GM18511 (cell line): ENCODE measurements at regions not wholly inside any gene's neighbourhood (a gene's known extent, or its start where the extent isn't known, plus 50 kb on each side); places are given as distances from the start of the nearest gene placed in this dataset.
A peak's percentile ranks its signal among the peaks of the same experiment; 100 is the strongest.

Experiments
- ATAC-seq: cut with Tn5 transposase; IDR thresholded peaks from one replicate; pipeline ENCODE4 v1.9.1; 2021; ENCODE audit warnings: mild to moderate bottlenecking, moderate library complexity; ENCODE audit not compliant: unreplicated experiment

DNA sequence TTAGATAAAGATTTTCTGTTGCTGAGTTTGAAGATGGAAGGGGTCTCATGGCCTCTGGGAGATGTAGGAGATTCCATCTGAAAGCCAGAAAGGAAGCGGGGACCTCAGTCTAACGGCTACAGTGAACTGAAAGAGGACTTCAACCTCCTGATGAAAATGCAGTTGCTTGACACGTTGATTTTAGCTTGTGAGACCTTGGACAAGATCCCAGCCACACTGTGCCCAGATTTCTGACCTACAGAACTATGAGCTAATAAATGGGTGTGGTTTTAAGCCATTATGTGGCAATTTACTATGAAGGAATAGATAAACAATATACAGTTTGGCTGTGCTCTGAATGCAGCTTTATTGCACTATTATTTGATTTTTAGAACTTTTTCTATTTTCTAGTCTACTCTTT lies 342.3 kb upstream of the SEMA3D start:
- ATAC-seq: no peak

DNA sequence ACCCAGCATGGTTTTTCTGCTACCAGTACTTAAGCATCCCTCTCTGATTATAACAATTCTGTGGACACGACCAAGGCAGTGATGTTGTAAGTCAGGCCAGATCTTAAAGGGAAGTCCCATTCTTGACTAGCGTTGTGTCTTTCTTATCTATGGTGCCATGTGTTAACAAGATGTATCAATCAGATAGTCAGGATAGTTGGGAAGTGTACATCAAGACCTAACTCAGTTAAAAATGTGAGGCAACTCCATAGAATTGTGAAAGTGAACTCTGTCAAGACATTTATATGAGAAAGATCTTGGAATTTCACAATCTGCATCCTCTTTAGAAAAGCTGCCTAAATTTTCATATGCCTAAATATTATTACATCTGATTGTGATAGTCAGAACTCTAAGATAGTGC lies 341.7 kb upstream of the SEMA3D start:
- no peak for ATAC-seq

DNA sequence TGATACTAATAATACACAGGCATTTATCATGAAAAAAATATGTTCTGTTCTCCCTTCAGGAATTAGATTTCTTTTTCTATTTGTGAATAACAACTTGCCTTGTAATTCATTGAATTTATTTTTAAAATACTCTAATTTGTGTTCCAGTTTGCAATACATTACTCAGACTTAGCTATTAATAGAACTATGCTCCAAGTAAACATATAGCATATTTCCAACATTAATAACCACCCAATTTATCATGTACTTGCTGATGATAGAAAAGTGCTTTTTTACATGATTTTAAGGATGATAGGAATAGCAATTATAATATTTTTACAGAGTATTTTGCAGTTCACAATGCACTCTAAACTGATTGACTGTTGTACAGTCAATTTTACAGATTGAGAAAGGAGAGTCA lies 338.8 kb upstream of the SEMA3D start:
- ATAC-seq: no peak

GRCh38 chr7:85522070-85522469 lies 335.2 kb upstream of the SEMA3D start:
- ATAC-seq: no peak

DNA sequence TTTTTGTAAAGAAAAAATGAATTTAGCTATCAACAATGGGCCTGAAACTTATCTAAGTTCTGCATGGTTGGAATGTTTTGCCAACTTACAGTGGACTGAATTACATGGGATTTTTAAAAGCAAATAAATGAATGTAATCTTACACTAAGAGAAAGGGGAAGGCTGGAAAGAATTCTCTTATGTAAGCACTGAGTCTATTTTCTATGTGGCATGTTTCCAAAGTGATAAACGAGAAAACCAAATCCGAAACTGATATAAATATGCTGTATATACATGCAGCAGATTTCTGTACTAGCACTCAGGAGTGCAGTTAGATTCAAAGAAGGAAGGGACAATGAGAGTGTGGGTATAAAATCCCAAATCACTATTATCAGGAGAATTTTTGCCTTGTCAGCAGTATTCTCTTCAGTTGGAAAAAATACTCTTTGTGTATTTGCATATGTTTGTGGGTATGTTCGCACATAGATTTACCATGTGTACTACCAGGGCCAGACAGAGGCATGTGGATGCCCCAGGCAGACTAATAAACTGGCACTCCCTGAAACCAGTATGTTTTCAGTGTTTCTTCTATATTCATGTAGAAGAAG lies 334.3 kb upstream of the SEMA3D start:
- no peak for ATAC-seq

GRCh38 chr7:85520175-85520574 lies 333.3 kb upstream of the SEMA3D start:
- ATAC-seq: no peak

DNA sequence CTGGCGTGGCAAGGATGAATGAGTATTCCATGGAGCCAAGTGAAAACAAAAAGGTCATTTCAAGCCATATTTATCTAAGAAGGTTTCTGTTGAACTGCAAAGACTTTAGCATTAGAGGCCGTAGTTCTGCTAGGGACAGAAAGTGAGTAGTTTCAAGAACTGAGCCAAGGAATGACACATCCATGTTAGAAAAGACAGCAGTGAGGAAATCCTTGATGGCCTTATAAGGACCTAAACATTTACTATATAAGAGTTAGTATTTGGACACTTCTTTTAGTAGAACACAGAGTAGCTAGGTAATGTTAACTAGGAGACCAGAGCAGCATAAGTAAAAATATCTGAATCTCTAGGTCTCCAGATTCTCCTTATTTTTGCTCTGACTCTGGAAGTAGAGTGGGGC lies 329.8 kb upstream of the SEMA3D start:
- no peak for ATAC-seq

- ATAC-seq: no peak
These were observed 325.9 kb upstream of the SEMA3D start for GRCh38 chr7:85512790-85513189.

DNA sequence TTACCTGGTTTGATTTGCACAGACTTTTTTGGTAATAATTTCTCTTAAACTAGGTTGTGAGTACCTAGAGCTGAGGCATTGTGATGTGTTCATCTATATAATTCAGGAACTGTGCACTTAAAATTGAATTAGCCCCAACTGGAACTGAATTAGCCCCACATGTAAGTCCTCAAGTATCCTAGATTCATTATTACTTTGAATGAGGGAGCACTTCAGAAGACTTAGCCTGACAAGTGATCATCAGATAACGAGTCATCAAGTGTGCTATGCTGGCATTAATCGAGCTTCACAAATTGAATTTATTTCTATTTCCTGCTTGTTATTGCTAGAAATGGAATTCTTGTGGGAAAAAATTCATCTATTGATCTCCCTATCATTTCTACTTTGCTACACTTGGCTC lies 323.4 kb upstream of the SEMA3D start:
- ATAC-seq: no peak

- ATAC-seq: no peak
These were observed 322.6 kb upstream of the SEMA3D start for GRCh38 chr7:85509476-85509875.

DNA sequence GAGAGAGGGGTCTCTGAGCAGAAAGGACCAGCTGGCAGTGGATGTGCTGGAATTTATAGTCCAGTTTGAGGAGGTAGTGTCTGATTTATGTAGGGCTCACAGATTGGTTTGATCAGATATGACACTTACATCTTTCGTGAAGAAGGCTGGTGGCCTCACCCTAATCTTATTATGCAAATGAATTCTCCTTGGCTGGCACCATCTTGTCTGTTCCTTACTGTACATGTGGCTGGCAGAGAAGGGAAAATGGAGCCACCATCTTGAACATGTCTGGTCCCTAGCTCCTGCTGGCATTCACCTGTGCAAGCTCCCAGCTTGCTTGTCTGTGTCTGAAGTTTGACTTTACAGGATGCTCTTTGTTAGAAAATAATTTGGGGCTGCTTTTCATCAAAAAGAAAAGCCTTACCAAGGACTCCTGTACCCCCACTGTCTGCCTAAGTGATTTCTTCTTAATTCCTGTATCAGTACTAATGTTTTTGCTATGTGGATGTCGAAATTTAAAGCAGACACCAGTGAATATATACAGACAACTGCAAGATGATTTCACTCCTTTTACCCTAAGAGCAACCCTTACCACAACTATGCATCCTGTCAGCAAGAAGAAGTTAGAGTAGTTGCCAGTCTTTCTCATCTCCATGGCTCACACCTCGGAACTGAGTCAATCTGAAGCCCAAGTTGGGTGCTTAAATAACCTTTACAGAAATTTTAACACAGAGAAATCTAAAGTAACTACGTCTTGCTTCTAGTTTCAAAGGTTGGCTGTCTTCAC lies 322.0 kb upstream of the SEMA3D start:
- ATAC-seq: no peak

- no peak for ATAC-seq
These were observed 311.2 kb upstream of the SEMA3D start for GRCh38 chr7:85498031-85498430.

DNA sequence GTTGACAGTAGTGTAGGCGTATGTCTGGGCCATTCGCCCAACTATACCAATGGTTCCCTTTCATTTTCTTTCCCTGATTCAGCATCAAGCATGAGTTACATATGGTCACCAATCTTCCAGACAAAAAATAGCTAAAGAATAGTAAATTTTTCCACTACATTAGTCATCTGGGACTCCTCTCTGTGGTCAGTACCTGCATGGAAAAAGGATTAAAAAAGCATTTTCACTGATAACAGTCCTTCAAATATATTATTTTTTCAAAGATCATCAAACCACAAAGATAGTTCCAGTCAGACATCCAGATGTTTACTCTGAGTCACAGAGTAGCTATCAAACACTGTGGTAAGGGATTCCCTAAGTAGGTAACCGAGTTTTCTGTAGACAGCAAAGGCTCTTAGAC lies 302.6 kb upstream of the SEMA3D start:
- no peak for ATAC-seq

GRCh38 chr7:85488406-85488805 lies 301.6 kb upstream of the SEMA3D start:
- no peak for ATAC-seq

- no peak for ATAC-seq
These were observed 296.3 kb upstream of the SEMA3D start for GRCh38 chr7:85483177-85483576.

GRCh38 chr7:85480666-85481065 lies 293.8 kb upstream of the SEMA3D start:
- ATAC-seq: no peak

- ATAC-seq: no peak
These were observed 293.2 kb upstream of the SEMA3D start for GRCh38 chr7:85479918-85480643.

GRCh38 chr7:85478530-85478929 lies 291.7 kb upstream of the SEMA3D start:
- ATAC-seq: no peak

DNA sequence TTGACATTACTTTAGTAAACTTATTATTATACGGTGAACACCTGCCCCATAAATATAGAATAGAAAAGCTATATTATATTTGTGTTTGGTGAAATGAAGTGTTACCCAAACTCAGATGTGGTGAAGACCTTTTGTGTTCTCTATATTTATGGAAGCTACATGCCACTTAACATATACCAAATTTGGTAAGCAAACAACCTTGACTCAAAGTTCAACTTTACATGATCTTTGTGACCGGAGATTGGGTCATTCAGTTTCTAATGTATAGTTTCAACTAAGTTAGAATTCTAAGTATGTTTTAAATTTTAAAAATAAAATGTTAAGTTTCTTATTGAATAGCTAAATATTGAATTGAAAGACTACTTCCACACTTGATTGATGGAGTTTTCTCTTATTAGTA lies 288.6 kb upstream of the SEMA3D start:
- ATAC-seq: no peak

DNA sequence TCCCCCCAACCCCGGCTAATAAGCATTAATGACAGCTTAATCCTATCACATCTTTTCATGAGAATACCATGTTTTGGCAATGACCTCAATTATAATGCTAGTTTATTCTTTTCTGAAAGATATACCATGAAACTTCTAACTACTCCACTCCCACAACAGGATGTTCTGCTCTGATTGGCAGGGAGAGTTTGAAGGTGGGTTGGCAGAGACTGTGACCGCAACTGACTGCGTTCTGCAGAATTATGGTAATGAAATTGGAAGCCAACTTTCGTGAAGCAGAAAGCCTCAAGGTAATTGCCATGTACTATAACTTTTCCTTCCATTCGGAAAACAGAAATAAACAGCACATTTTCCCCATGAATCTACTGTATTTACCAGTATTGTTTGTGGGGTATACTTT lies 288.2 kb upstream of the SEMA3D start:
- ATAC-seq: no peak

DNA sequence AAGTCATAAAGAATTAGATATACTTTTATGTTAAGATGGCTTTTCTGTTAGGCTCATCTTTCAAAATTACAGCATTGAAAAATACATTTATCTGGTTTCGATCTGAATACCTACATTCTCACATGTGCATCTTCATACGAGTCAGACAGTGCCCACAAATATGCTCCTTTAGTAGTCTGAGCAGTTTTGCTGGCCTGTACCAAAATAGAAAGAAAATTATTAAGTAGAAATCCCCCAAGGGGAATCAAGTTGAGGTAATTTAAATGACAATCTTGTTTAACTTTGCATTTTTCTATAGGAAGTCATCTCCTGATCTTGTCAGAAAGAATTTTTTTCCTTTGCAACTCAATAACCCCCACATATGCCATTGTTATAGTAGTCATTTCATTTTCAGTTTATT lies 287.4 kb upstream of the SEMA3D start:
- ATAC-seq: peak; percentile 81

DNA sequence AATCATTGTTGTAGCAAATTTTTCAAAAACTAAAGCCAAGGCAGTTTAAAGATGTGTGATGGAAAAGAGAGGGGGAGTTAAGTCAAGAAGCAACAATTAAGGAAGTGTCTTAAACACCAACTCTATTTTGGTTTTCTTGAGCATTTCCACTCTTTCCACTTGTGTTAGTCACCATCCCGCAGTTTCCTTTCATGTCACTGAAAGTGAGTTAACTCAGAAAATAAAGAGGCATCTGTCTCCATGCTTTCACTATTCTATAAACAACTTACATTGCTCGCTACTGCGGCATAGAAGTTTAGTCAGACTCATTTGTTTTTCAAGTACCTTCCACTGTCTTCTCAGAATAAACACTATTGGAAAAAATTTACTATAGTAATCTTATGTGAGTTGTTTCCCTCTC lies 284.9 kb upstream of the SEMA3D start:
- peak; percentile 44 for ATAC-seq
